GM12878 (cell line): ENCODE measurements at regions not wholly inside any gene's neighbourhood (a gene's known extent, or its start where the extent isn't known, plus 50 kb on each side); places are given as distances from the start of the nearest gene placed in this dataset.

ENCODE experiments used
- ATAC-seq: fragments of 200-7000 bp; cut with Tn5 transposase; 3 replicates; pipeline ENCODE4 v1.9.1; 2020; ENCODE audit warnings: mild to moderate bottlenecking, moderate library complexity
- BruUV-seq: library from RNA; stranded (reverse); fragments of 400-500 nt; replicated peaks from 2 replicates; lab custom pipeline; 2021; lab: Mats Ljungman, UMichigan
- CTCF ChIA-PET: fragments of 300-600 bp; sonication (Branson Sonifier 250); formaldehyde crosslinking; extraction: SDS; loops from one replicate; lab custom pipeline; 2021; ENCODE audit warnings: inconsistent platforms; lab: Yijun Ruan, JAX
- POLR2A ChIA-PET: fragments of 350-600 bp; formaldehyde crosslinking; extraction: SDS; loops from one replicate; lab custom pipeline; 2021; ENCODE audit warnings: inconsistent platforms; lab: Charles Lee
- RAD21 ChIA-PET: fragments of 300-600 bp; sonication (Branson Sonifier 250); formaldehyde crosslinking; loops from one replicate; lab custom pipeline; 2023; ENCODE audit warnings: antibody characterized with exemption; ENCODE audit not compliant: unreplicated experiment; lab: Charles Lee
- SMC1A ChIA-PET: fragments of 300-600 bp; sonication (Branson Sonifier 250); formaldehyde crosslinking; loops from one replicate; lab custom pipeline; 2023; ENCODE audit not compliant: unreplicated experiment, uncharacterized antibody; lab: Charles Lee
- DNase-seq: peaks from one replicate; pipeline ENCODE4 v3.0.0-alpha.2; 2011; ENCODE audit warnings: low read depth, low spot score
- FAIRE-seq: peaks from 3 replicates; lab custom pipeline; 2011; peaks lifted over from hg19 to GRCh38; lab: Jason Lieb, UNC
- H2AFZ ChIP-seq: 2 replicates; pipeline ENCODE4 v1.6.0; 2011; ENCODE audit warnings: low read depth, low read length, control low read depth; ENCODE audit not compliant: control insufficient read depth
- H3K27ac ChIP-seq: 2 replicates; pipeline ENCODE4 v1.5.1; 2011; ENCODE audit warnings: control low read depth; ENCODE audit not compliant: control insufficient read depth, insufficient read depth
- H3K27me3 ChIP-seq, 2 experiments: replicated peaks in 1 of 2; 2 replicates each; pipeline versions ENCODE4 v1.6.0 to v1.6.1; 2011; ENCODE audit warnings: low read length in 1 of 2; ENCODE audit not compliant: control insufficient read depth in 2 of 2, insufficient read depth in 2 of 2
- H3K36me3 ChIP-seq, 2 experiments: 2 replicates each; pipeline ENCODE4 v1.5.1; 2011; ENCODE audit warnings: low read length in 1 of 2; ENCODE audit not compliant: control insufficient read depth in 2 of 2, insufficient read depth in 2 of 2
- H3K4me1 ChIP-seq: 2 replicates; pipeline ENCODE4 v1.6.1; 2011; ENCODE audit warnings: mild to moderate bottlenecking, low read length, moderate library complexity, mixed read lengths; ENCODE audit not compliant: control insufficient read depth, insufficient read depth
- H3K4me2 ChIP-seq: 2 replicates; pipeline ENCODE4 v1.6.0; 2011; ENCODE audit warnings: control low read depth; ENCODE audit not compliant: control insufficient read depth, insufficient read depth
- H3K4me3 ChIP-seq: fragments of 200-600 bp; sonication (generic); 2 replicates; pipeline ENCODE4 v1.5.1; 2016
- H3K79me2 ChIP-seq: 2 replicates; pipeline ENCODE4 v1.6.0; 2011; ENCODE audit warnings: low read length; ENCODE audit not compliant: control insufficient read depth, insufficient read depth
- H3K9ac ChIP-seq: 2 replicates; pipeline ENCODE4 v1.8.0; 2011; ENCODE audit warnings: low read length, control low read depth, mixed read lengths; ENCODE audit not compliant: control insufficient read depth, insufficient read depth
- H3K9me3 ChIP-seq: replicated peaks from 3 replicates; pipeline ENCODE4 v1.5.1; 2011; ENCODE audit warnings: mild to moderate bottlenecking, low read length; ENCODE audit not compliant: control insufficient read depth, insufficient read depth
- H4K20me1 ChIP-seq: 2 replicates; pipeline ENCODE4 v1.6.0; 2011; ENCODE audit not compliant: control insufficient read depth, insufficient read depth
- NBN ChIP-seq: fragments of 450-650 bp; IDR thresholded peaks from 2 replicates; pipeline ENCODE4 v1.6.1; 2016
- TAF1 ChIP-seq: IDR thresholded peaks from 2 replicates; pipeline ENCODE4 v1.6.1; 2011; ENCODE audit warnings: mild to moderate bottlenecking, low read depth, low read length, borderline replicate concordance
- ZZZ3 ChIP-seq: IDR thresholded peaks from 2 replicates; pipeline ENCODE4 v1.6.1; 2011; ENCODE audit warnings: low read depth; ENCODE audit not compliant: control insufficient read depth, insufficient read length
- WGBS: methylation state at CpG from one replicate; pipeline ENCODE4 v1.1.6; 2016; ENCODE audit warnings: low lambda C conversion rate; ENCODE audit not compliant: insufficient replicate concordance, insufficient coverage; ENCODE audit errors: missing lambda C conversion rate; 5-methylcytosine and 5-hydroxymethylcytosine counted together
- in situ Hi-C: fragments of 300-500 bp; cut with MboI; formaldehyde crosslinking; loops from 9 replicates; pipeline ENCODE4 v1.14.3; 2018; ENCODE audit warnings: mixed read lengths
- intact Hi-C: fragments of 100-400 bp; cut with micrococcal nuclease; formaldehyde crosslinking; loops from one replicate; pipeline ENCODE4 v1.14.2; 2022; ENCODE audit not compliant: unreplicated experiment

- no peaks in the 10 kb centered on the region for H3K9me3 ChIP-seq
- peaks cover 0 to 2% of the 10 kb centered on the region in 2 experiments; a peak in 2 of 4 replicates for H3K27me3 ChIP-seq
- in situ Hi-C loops: no loop called here
- ChIA-PET POLR2A (no interaction called here), SMC1A (interaction anchor here (0.9 kb wide), 1 partner anchor 69 kb away, joined by 3 read pairs; no protein-coding TSS in a partner anchor), RAD21 (no interaction called here), CTCF (no interaction called here)
- H3K9ac ChIP-seq: no peak overlapping the region
- no peak for ATAC-seq
- no TSS peak for BruUV-seq
- H3K4me1 ChIP-seq: no peaks in the 10 kb centered on the region
- no peak overlapping the region for H3K4me3 ChIP-seq
- no peak for FAIRE-seq
- no peak overlapping the region for H3K4me2 ChIP-seq
- no peak overlapping the region for H2AFZ ChIP-seq
- 13% methylated on average over 3 of the region's 3 CpGs for WGBS
- H3K79me2 ChIP-seq: no peaks in the 10 kb centered on the region
- H3K36me3 ChIP-seq: no peaks in the 10 kb centered on the region
- no peak for DNase-seq
- no peak for TF ChIP-seq ZZZ3
- no peak for TF ChIP-seq NBN
- no peak overlapping the region for H3K27ac ChIP-seq
- H4K20me1 ChIP-seq: no peaks in the 10 kb centered on the region
- intact Hi-C loops: no loop called here
Measured at GRCh38 chr2:191497822-191498221, 180.1 kb upstream of the NABP1 start.

DNA sequence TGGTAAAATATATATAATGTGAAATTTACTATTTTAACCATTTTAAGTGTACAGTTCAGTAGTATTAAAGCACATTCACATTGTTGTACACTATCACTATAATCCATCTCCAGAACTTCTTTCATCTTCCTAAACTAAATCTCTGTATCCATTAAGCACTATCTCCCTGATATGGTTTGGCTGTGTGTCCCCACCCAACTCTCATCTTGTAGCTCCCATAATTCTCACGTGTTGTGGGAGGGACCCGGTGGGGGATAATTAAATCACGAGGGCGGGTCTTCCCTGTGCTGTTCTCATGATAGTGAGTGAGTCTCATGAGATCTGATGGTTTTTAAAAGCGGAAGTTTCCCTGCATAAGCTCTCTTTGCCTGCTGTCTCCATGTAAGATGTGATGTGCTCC is 178.9 kb upstream of the NABP1 start:
- no peak overlapping the region for H3K27ac ChIP-seq
- RAD21 ChIA-PET: no interaction called here
- H4K20me1 ChIP-seq: no peaks in the 10 kb centered on the region
- FAIRE-seq (no peak), ATAC-seq (no peak), DNase-seq (no peak)
- no peaks in the 10 kb centered on the region for H3K9me3 ChIP-seq
- in situ Hi-C loops (no loop called here), intact Hi-C loops (no loop called here)
- H3K27me3 ChIP-seq: no peaks in the 10 kb centered on the region; a peak in 2 of 4 replicates
- no TSS peak for BruUV-seq
- under 1% methylated on average over 5 of the region's 5 CpGs for WGBS
- H3K36me3 ChIP-seq: no peaks in the 10 kb centered on the region
- no peaks in the 10 kb centered on the region for H3K4me1 ChIP-seq
- CTCF ChIA-PET: no interaction called here
- H2AFZ ChIP-seq: no peak overlapping the region
- POLR2A ChIA-PET: no interaction called here
- H3K9ac ChIP-seq: no peak overlapping the region
- SMC1A ChIA-PET: interaction anchor here (1.2 kb wide), 1 partner anchor 447 kb away, joined by 3 read pairs; no protein-coding TSS in a partner anchor
- no peaks in the 10 kb centered on the region for H3K79me2 ChIP-seq
- no peak overlapping the region for H3K4me2 ChIP-seq
- no peak for TF ChIP-seq TAF1
- H3K4me3 ChIP-seq: no peak overlapping the region
